Panc1 (cell line): ENCODE measurements at regions not wholly inside any gene's neighbourhood (a gene's known extent, or its start where the extent isn't known, plus 50 kb on each side); places are given as distances from the start of the nearest gene placed in this dataset.

Experiments used
- POLR2AphosphoS5 ChIP-seq: IDR thresholded peaks from 2 replicates; pipeline ENCODE4 v1.6.1; 2012; ENCODE audit warnings: mild to moderate bottlenecking, low read depth, low read length, moderate library complexity
- TF ChIP-seq, protein P1 (sequence below): fragments of 450-650 bp; IDR thresholded peaks from 2 replicates; pipeline ENCODE4 v1.5.1; 2017; ENCODE audit warnings: mild to moderate bottlenecking
- TF ChIP-seq, protein P2 (sequence below), 2 experiments: IDR thresholded peaks; 2 replicates each; pipeline ENCODE4 v1.6.1; 2011 to 2012; ENCODE audit warnings: low read depth in 2 of 2, control low read depth in 1 of 2, low read length in 1 of 2, mild to moderate bottlenecking in 1 of 2, moderate library complexity in 1 of 2; ENCODE audit not compliant: insufficient read depth in 1 of 2

- no peak for TF ChIP-seq POLR2AphosphoS5
- TF ChIP-seq, protein P1, sequence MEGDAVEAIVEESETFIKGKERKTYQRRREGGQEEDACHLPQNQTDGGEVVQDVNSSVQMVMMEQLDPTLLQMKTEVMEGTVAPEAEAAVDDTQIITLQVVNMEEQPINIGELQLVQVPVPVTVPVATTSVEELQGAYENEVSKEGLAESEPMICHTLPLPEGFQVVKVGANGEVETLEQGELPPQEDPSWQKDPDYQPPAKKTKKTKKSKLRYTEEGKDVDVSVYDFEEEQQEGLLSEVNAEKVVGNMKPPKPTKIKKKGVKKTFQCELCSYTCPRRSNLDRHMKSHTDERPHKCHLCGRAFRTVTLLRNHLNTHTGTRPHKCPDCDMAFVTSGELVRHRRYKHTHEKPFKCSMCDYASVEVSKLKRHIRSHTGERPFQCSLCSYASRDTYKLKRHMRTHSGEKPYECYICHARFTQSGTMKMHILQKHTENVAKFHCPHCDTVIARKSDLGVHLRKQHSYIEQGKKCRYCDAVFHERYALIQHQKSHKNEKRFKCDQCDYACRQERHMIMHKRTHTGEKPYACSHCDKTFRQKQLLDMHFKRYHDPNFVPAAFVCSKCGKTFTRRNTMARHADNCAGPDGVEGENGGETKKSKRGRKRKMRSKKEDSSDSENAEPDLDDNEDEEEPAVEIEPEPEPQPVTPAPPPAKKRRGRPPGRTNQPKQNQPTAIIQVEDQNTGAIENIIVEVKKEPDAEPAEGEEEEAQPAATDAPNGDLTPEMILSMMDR: no peak
- TF ChIP-seq, protein P2, sequence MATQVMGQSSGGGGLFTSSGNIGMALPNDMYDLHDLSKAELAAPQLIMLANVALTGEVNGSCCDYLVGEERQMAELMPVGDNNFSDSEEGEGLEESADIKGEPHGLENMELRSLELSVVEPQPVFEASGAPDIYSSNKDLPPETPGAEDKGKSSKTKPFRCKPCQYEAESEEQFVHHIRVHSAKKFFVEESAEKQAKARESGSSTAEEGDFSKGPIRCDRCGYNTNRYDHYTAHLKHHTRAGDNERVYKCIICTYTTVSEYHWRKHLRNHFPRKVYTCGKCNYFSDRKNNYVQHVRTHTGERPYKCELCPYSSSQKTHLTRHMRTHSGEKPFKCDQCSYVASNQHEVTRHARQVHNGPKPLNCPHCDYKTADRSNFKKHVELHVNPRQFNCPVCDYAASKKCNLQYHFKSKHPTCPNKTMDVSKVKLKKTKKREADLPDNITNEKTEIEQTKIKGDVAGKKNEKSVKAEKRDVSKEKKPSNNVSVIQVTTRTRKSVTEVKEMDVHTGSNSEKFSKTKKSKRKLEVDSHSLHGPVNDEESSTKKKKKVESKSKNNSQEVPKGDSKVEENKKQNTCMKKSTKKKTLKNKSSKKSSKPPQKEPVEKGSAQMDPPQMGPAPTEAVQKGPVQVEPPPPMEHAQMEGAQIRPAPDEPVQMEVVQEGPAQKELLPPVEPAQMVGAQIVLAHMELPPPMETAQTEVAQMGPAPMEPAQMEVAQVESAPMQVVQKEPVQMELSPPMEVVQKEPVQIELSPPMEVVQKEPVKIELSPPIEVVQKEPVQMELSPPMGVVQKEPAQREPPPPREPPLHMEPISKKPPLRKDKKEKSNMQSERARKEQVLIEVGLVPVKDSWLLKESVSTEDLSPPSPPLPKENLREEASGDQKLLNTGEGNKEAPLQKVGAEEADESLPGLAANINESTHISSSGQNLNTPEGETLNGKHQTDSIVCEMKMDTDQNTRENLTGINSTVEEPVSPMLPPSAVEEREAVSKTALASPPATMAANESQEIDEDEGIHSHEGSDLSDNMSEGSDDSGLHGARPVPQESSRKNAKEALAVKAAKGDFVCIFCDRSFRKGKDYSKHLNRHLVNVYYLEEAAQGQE (IDR thresholded peaks at IDR 0.05; ENCODE audit: insufficient read depth in 1 of 2, low read depth in 2 of 2, low read length in 1 of 2): no peak
These were observed 51.4 kb upstream of the XIST start for GRCh38 chrX:73903941-73904340.
